H1 (cell line): ENCODE measurements at regions not wholly inside any gene's neighbourhood (a gene's known extent, or its start where the extent isn't known, plus 50 kb on each side); places are given as distances from the start of the nearest gene placed in this dataset.

Experiments
- CTCF ChIA-PET: fragments of 300-600 bp; sonication (Branson Sonifier 250); formaldehyde crosslinking; loops from one replicate; lab custom pipeline; 2021; ENCODE audit not compliant: partially characterized antibody; lab: Charles Lee
- POLR2A ChIA-PET: fragments of 300-600 bp; sonication (Branson Sonifier 250); formaldehyde crosslinking; loops from one replicate; lab custom pipeline; 2021; ENCODE audit warnings: inconsistent platforms; ENCODE audit not compliant: partially characterized antibody; lab: Charles Lee
- DNase-seq, 2 experiments: peaks; one replicate each; pipeline versions ENCODE4 v3.0.0 to v3.0.0-alpha.2; 2010 to 2022; ENCODE audit warnings: low spot score in 2 of 2, low read depth in 1 of 2, mixed read lengths in 1 of 2
- FAIRE-seq: peaks from 2 replicates; lab custom pipeline; 2011; peaks lifted over from hg19 to GRCh38; lab: Jason Lieb, UNC
- H2AFZ ChIP-seq: 2 replicates; pipeline ENCODE4 v1.8.1; 2012; ENCODE audit warnings: low read length, inconsistent platforms
- H2AK5ac ChIP-seq: 2 replicates; pipeline ENCODE4 v1.6.1; 2013; ENCODE audit warnings: low read depth, low read length
- H2BK120ac ChIP-seq: replicated peaks from 2 replicates; pipeline ENCODE3; 2013; ENCODE audit warnings: low read depth, low read length, inconsistent platforms
- H2BK12ac ChIP-seq: 2 replicates; pipeline ENCODE4 v1.6.1; 2013; ENCODE audit warnings: low read depth, low read length
- H2BK15ac ChIP-seq: 2 replicates; pipeline ENCODE4 v1.6.1; 2013; ENCODE audit warnings: low read length
- H2BK20ac ChIP-seq: 2 replicates; pipeline ENCODE4 v1.6.1; 2013; ENCODE audit warnings: low read length
- H2BK5ac ChIP-seq: 2 replicates; pipeline ENCODE4 v1.6.1; 2013; ENCODE audit warnings: low read depth, low read length
- H3K14ac ChIP-seq: 2 replicates; pipeline ENCODE4 v1.6.1; 2013; ENCODE audit warnings: inconsistent platforms; ENCODE audit not compliant: insufficient read length
- H3K18ac ChIP-seq: 2 replicates; pipeline ENCODE4 v1.6.1; 2013; ENCODE audit warnings: low read length; ENCODE audit errors: extremely low read depth
- H3K23ac ChIP-seq: 2 replicates; pipeline ENCODE4 v1.6.1; 2013; ENCODE audit warnings: inconsistent platforms; ENCODE audit not compliant: insufficient read length
- H3K23me2 ChIP-seq: 2 replicates; pipeline ENCODE4 v1.6.1; 2013; ENCODE audit warnings: low read depth, low read length
- H3K27ac ChIP-seq: 2 replicates; pipeline ENCODE4 v1.6.1; 2011; ENCODE audit warnings: low read depth, low read length, inconsistent platforms
- H3K27me3 ChIP-seq, 4 experiments: replicated peaks in 1 of 4; 1 replicate in 1 of 4; 2 replicates in 3 of 4; pipeline versions ENCODE4 v1.6.1 to v1.8.1; 2011 to 2013; ENCODE audit warnings: low read length in 3 of 4, mild to moderate bottlenecking in 3 of 4, inconsistent platforms in 2 of 4, mixed read lengths in 2 of 4, moderate library complexity in 1 of 4; ENCODE audit not compliant: control insufficient read depth in 3 of 4, insufficient read depth in 3 of 4; ENCODE audit errors: extremely low read depth in 1 of 4
- H3K36me3 ChIP-seq, 4 experiments: 2 replicates each; pipeline versions ENCODE4 v1.6.1 to v1.8.1; 2011 to 2013; ENCODE audit warnings: mild to moderate bottlenecking in 4 of 4, low read length in 3 of 4, moderate library complexity in 2 of 4, control low read depth in 1 of 4, inconsistent platforms in 1 of 4; ENCODE audit not compliant: insufficient read depth in 4 of 4, control insufficient read depth in 2 of 4
- H3K4ac ChIP-seq: replicated peaks from 2 replicates; pipeline ENCODE3; 2013; ENCODE audit warnings: low read length, low read depth, mixed read lengths, inconsistent platforms; ENCODE audit not compliant: insufficient read length
- H3K4me1 ChIP-seq, 4 experiments: replicated peaks in 1 of 4; 1 replicate in 1 of 4; 2 replicates in 3 of 4; pipeline versions ENCODE4 v1.6.1 to v1.8.1; 2011 to 2013; ENCODE audit warnings: low read length in 3 of 4, inconsistent platforms in 2 of 4, mixed read lengths in 1 of 4; ENCODE audit not compliant: insufficient read depth in 4 of 4, control insufficient read depth in 3 of 4
- H3K4me2 ChIP-seq, 2 experiments: 2 replicates each; pipeline versions ENCODE4 v1.6.1 to v1.8.1; 2011 to 2013; ENCODE audit warnings: low read depth in 2 of 2, low read length in 2 of 2, control low read depth in 1 of 2, inconsistent platforms in 1 of 2, mild to moderate bottlenecking in 1 of 2; ENCODE audit not compliant: insufficient read depth in 1 of 2
- H3K4me3 ChIP-seq, 4 experiments: fragments of 200-600, 300-600 bp in 1 of 4; sonication (generic), shearing (Covaris generic), sonication (Bioruptor Twin) in 1 of 4; 2 replicates each; pipeline versions ENCODE4 v1.5.1 to v1.8.1; 2011 to 2016; ENCODE audit warnings: low read length in 4 of 4, low read depth in 3 of 4, control low read depth in 2 of 4, inconsistent platforms in 2 of 4, mild to moderate bottlenecking in 2 of 4, mixed read lengths in 1 of 4, moderate library complexity in 1 of 4; ENCODE audit not compliant: insufficient read depth in 2 of 4; ENCODE audit errors: extremely low read depth in 1 of 4
- H3K56ac ChIP-seq: replicated peaks from 2 replicates; pipeline ENCODE3; 2013; ENCODE audit warnings: low read depth, mild to moderate bottlenecking, mixed read lengths, low read length, inconsistent platforms; ENCODE audit not compliant: insufficient read length
- H3K79me1 ChIP-seq: 2 replicates; pipeline ENCODE4 v1.6.1; 2013; ENCODE audit warnings: low read depth, low read length, control low read depth
- H3K79me2 ChIP-seq, 2 experiments: 2 replicates each; pipeline versions ENCODE4 v1.6.1 to v1.8.1; 2012 to 2013; ENCODE audit warnings: low read length in 2 of 2, mild to moderate bottlenecking in 2 of 2, inconsistent platforms in 1 of 2; ENCODE audit not compliant: insufficient read depth in 2 of 2, control insufficient read depth in 1 of 2
- H3K9ac ChIP-seq, 4 experiments: replicated peaks in 1 of 4; 1 replicate in 1 of 4; 2 replicates in 3 of 4; pipeline versions ENCODE4 v1.6.1 to v1.8.1; 2011 to 2013; ENCODE audit warnings: low read depth in 3 of 4, low read length in 3 of 4, control low read depth in 2 of 4, mild to moderate bottlenecking in 2 of 4, moderate library complexity in 2 of 4, inconsistent platforms in 1 of 4; ENCODE audit errors: extremely low read depth in 1 of 4
- H3K9me3 ChIP-seq, 2 experiments: 2 replicates each; pipeline versions ENCODE4 v1.6.1 to v1.8.1; 2012 to 2013; ENCODE audit warnings: mild to moderate bottlenecking in 2 of 2, moderate library complexity in 2 of 2, control low read depth in 1 of 2, inconsistent platforms in 1 of 2, low read depth in 1 of 2, low read length in 1 of 2, mixed read lengths in 1 of 2; ENCODE audit not compliant: insufficient read depth in 2 of 2
- H4K20me1 ChIP-seq, 2 experiments: replicated peaks in 1 of 2; 2 replicates each; pipeline versions ENCODE3 to v1.8.1; 2011 to 2013; ENCODE audit warnings: inconsistent platforms in 2 of 2, low read length in 2 of 2, mild to moderate bottlenecking in 1 of 2; ENCODE audit not compliant: insufficient read depth in 2 of 2, control insufficient read depth in 1 of 2
- H4K5ac ChIP-seq: 2 replicates; pipeline ENCODE4 v1.6.1; 2013; ENCODE audit warnings: low read length, low read depth, mixed read lengths, inconsistent platforms; ENCODE audit not compliant: insufficient read length
- H4K8ac ChIP-seq: 2 replicates; pipeline ENCODE4 v1.8.0; 2013; ENCODE audit warnings: mild to moderate bottlenecking, moderate library complexity, low read length, inconsistent platforms; ENCODE audit not compliant: insufficient read depth; ENCODE audit errors: extremely low read depth
- H4K91ac ChIP-seq: replicated peaks from 2 replicates; pipeline ENCODE3; 2013; ENCODE audit warnings: low read length, mixed read lengths, inconsistent platforms; ENCODE audit not compliant: insufficient read length
- CHD1 ChIP-seq: IDR thresholded peaks from 2 replicates; pipeline ENCODE4 v1.6.1; 2012; ENCODE audit warnings: low read depth, low read length, improper control_type of control experiment
- CREB1 ChIP-seq: IDR thresholded peaks from 2 replicates; pipeline ENCODE4 v1.6.1; 2012; ENCODE audit warnings: inconsistent platforms
- EP300 ChIP-seq, 2 experiments: IDR thresholded peaks; 1 replicate in 1 of 2; 2 replicates in 1 of 2; pipeline ENCODE4 v1.6.1; 2011 to 2012; ENCODE audit warnings: low read depth in 2 of 2, low read length in 2 of 2, mild to moderate bottlenecking in 2 of 2, borderline replicate concordance in 1 of 2, inconsistent platforms in 1 of 2, moderate library complexity in 1 of 2
- FOSL1 ChIP-seq: IDR thresholded peaks from 2 replicates; pipeline ENCODE4 v1.6.1; 2011; ENCODE audit warnings: mild to moderate bottlenecking, low read depth, low read length, moderate library complexity; ENCODE audit not compliant: insufficient read depth
- HDAC6 ChIP-seq: IDR thresholded peaks from one replicate; pipeline ENCODE4 v1.7.1; 2012; ENCODE audit warnings: low read depth, mild to moderate bottlenecking, inconsistent platforms, low read length, moderate library complexity
- JUND ChIP-seq: IDR thresholded peaks from 2 replicates; pipeline ENCODE4 v1.6.1; 2011; ENCODE audit warnings: mild to moderate bottlenecking, improper control_type of control experiment, low read length
- MAFK ChIP-seq: IDR thresholded peaks from 2 replicates; pipeline ENCODE4 v1.6.1; 2012; ENCODE audit warnings: low read depth, mild to moderate bottlenecking, improper control_type of control experiment, low read length
- POLR2AphosphoS5 ChIP-seq: IDR thresholded peaks from 2 replicates; pipeline ENCODE4 v1.6.1; 2011; ENCODE audit warnings: low read depth, low read length
- SAP30 ChIP-seq: fragments of 300-600 bp; sonication (generic); IDR thresholded peaks from 2 replicates; pipeline ENCODE4 v1.7.1; 2012; ENCODE audit warnings: low read length, moderate library complexity, mild to moderate bottlenecking, inconsistent platforms; ENCODE audit not compliant: insufficient read depth, insufficient replicate concordance
- TAF1 ChIP-seq: IDR thresholded peaks from 2 replicates; pipeline ENCODE4 v1.6.1; 2011; ENCODE audit warnings: mild to moderate bottlenecking, low read depth, low read length
- TBP ChIP-seq: IDR thresholded peaks from 2 replicates; pipeline ENCODE4 v1.6.1; 2011; ENCODE audit warnings: low read depth, low read length, improper control_type of control experiment
- WGBS, 2 experiments: shearing (Covaris generic) in 1 of 2; methylation state at CpG; one replicate each; pipeline versions ENCODE4 v1.1.6 to v1.1.7; 2013 to 2015; ENCODE audit warnings: low lambda C conversion rate in 2 of 2, mixed read lengths in 2 of 2, inconsistent platforms in 1 of 2, low coverage in 1 of 2, missing lambda C conversion rate in 1 of 2; ENCODE audit not compliant: insufficient replicate concordance in 2 of 2, insufficient coverage in 1 of 2, insufficient read length in 1 of 2; ENCODE audit errors: extremely low coverage in 1 of 2, missing lambda C conversion rate in 1 of 2; 5-methylcytosine and 5-hydroxymethylcytosine counted together
- TF ChIP-seq, protein P1 (sequence below): IDR thresholded peaks from 2 replicates; pipeline ENCODE4 v1.6.1; 2012; ENCODE audit warnings: low read length, inconsistent platforms

- H3K23me2 ChIP-seq = peaks cover 10% of the 10 kb centered on the region
- H2BK15ac ChIP-seq = no peak overlapping the region
- no peaks in the 10 kb centered on the region for H3K36me3 ChIP-seq
- peaks cover 0 to 7% of the 10 kb centered on the region in 2 experiments for H4K20me1 ChIP-seq
- H3K4ac ChIP-seq = no peak overlapping the region
- peak overlapping the region; percentile 73 for H2AFZ ChIP-seq
- H4K91ac ChIP-seq = no peak overlapping the region
- H2BK5ac ChIP-seq = no peak overlapping the region
- H2BK20ac ChIP-seq = no peak overlapping the region
- H2BK12ac ChIP-seq = no peak overlapping the region
- FAIRE-seq (no peak), DNase-seq (no peak)
- no peak overlapping the region for H3K9ac ChIP-seq
- CTCF ChIA-PET = interaction anchor here (0.6 to 3.6 kb wide), 20 partner anchors 8 to 987 kb away, joined by 3 to 17 read pairs (median 4); no protein-coding TSS in a partner anchor
- 92% methylated on average over 8 of the region's 8 CpGs; no CpG with 5 or more reads in 1 of the 2 experiments for WGBS, 2 experiments
- POLR2A ChIA-PET = no interaction called here
- H3K23ac ChIP-seq = no peak overlapping the region
- H3K79me1 ChIP-seq = no peaks in the 10 kb centered on the region
- H3K27ac ChIP-seq = no peak overlapping the region
- peaks cover 0 to 11% of the 10 kb centered on the region in 2 experiments; a peak in 1 of 4 replicates for H3K9me3 ChIP-seq
- H3K14ac ChIP-seq = no peak overlapping the region
- H2BK120ac ChIP-seq = no peak overlapping the region
- H3K79me2 ChIP-seq = no peaks in the 10 kb centered on the region
- H4K5ac ChIP-seq = no peak overlapping the region
- no peak overlapping the region for H3K4me2 ChIP-seq
- no peak overlapping the region for H3K56ac ChIP-seq
- no peaks in the 10 kb centered on the region for H3K4me1 ChIP-seq
- no peak overlapping the region for H3K4me3 ChIP-seq
- H3K27me3 ChIP-seq = no peaks in the 10 kb centered on the region; a peak in 1 of 7 replicates
- H2AK5ac ChIP-seq = no peak overlapping the region
- H4K8ac ChIP-seq = no peak overlapping the region
- no peak overlapping the region for H3K18ac ChIP-seq
- TF ChIP-seq, protein P1, sequence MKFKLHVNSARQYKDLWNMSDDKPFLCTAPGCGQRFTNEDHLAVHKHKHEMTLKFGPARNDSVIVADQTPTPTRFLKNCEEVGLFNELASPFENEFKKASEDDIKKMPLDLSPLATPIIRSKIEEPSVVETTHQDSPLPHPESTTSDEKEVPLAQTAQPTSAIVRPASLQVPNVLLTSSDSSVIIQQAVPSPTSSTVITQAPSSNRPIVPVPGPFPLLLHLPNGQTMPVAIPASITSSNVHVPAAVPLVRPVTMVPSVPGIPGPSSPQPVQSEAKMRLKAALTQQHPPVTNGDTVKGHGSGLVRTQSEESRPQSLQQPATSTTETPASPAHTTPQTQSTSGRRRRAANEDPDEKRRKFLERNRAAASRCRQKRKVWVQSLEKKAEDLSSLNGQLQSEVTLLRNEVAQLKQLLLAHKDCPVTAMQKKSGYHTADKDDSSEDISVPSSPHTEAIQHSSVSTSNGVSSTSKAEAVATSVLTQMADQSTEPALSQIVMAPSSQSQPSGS = no peak
- TF ChIP-seq POLR2AphosphoS5 (no peak), JUND (no peak), CHD1 (no peak), CREB1 (no peak), TAF1 (no peak), HDAC6 (no peak), MAFK (no peak), FOSL1 (no peak), TBP (no peak), EP300 (IDR thresholded peaks at IDR 0.05; ENCODE audit: borderline replicate concordance in 1 of 2, low read depth in 2 of 2, low read length in 2 of 2) (no peak), SAP30 (no peak)
Observed at GRCh38 chr6:164928728-164929407, 380.5 kb downstream of the C6orf118 start.
